ENCODE measurements at regions not wholly inside any gene's neighbourhood (a gene's known extent, or its start where the extent isn't known, plus 50 kb on each side); places are given as distances from the start of the nearest gene placed in this dataset.

DNA sequence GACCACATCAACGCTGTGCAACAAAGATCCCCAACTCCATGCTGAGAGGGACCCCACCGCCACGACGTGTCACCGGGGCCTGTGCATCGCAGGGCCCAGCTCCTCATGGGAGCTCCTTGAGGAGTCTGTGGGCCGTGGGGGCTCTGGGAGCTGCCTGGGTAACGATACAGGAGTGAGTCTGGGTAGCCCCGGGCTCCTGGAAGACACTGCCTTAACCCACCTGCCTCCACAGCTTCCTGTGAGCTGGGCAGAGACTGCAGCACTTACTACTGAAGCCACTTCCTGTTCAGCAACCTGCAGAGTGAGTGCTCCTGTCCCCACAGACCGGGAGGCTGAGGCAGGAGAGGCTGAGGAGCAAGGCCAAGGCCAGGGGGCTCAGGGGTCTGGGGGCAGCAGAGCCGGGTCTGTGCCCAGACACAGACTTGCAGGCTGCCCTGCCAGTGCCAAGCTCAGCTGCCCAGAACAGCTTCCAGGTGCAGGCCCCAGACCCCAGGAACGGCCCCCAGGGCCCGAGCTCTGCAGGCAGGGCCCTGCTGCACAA is 226.7 kb downstream of the BRD1 start:
- DNase-seq, result no peak

DNA sequence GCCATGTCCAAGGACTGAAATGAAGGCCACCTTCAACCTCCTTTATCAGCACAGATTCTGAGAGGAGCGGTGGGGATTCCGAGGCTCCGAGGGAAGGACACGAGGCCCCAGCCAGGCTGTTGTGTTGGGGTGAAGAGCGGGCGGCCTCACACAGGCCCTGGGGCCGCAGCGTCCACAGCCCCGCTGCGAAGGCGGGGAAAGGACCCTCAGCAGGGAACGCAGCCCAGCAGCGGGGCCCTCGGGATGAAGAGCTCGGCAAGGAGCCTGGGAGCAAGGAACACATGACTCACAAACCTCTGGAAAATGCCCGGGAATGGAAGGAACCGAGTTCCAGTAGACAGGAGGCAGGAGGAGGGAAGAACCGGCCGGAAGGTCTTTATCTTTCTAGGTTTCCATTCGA is 227.2 kb downstream of the BRD1 start:
- DNase-seq, result no peak

DNA sequence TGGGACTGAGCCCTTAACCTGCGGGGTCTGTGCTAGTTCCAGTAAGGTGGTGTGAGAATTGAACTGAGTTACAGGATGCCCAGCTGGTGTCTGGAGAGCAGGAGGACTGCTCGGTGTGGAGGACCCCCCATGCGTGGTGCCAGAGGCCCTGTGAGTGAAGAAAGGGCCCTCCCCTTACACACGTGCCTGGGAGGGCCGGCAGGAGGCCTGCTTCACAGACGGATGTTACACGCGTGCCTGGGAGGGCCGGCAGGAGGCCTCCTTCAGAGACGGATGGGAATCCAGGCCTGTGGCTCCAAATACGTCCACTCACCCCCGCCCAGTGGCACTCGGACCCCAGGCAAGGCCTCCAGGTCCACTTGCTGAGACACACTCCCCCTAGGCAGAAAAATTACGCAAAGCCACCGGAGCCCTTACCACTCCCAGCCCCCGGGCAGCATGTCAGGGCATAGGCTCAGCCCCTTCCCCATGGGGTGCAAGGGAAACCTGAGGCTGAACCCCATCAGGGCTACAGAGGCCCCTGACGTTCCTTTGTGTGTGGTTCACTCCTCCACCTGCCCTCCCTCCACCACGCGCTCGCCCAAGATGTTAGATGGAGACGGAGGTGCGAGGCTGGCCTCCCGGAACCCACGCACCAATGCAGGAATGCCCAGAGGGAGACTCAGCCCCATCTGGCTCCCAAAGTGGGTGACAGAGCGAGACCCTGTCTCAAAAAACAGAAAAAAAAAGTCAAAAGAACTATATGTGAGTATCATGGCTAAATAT is 227.8 kb downstream of the BRD1 start:
- DNase-seq, result no peak

DNA sequence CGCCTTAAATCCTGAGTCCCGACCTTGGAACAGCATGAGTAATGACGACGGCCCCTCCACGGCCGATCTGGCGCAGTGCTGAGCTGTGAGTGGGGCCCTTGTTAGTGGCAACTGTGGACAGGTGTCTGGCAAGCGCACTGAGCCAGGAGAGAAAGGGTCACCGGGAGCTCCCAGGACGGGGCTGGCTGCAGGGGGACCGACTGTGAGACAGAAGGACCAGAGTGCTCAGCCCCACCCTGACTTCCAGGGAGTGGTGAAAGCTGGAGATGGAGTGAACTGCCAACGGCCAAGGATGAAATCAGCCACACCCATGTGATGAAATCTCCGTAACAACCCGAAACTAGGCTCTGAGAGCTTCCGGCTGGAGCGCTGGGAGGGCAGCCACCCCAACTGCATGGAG is 228.6 kb downstream of the BRD1 start:
- DNase-seq, result no peak

DNA sequence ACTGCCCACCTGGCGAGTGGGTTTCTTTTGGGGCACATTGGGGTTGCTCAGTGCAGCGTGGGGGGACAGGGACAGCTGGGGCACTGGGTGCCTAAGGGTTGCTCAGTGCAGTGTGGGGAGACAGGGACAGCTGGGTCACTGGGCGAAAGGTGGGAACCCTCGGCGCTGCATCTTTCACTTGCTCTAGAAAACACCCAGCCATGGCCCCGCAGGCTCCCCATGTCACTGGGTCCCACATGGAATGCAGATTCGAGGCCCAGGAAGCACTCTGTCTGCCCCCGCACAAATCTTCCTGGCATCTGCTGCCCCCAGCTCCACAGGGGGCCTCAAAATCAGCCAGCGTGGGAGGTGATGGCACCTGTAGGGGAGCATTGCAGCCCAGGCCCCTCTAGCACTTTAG is 229.3 kb downstream of the BRD1 start:
- no peak for DNase-seq

DNA sequence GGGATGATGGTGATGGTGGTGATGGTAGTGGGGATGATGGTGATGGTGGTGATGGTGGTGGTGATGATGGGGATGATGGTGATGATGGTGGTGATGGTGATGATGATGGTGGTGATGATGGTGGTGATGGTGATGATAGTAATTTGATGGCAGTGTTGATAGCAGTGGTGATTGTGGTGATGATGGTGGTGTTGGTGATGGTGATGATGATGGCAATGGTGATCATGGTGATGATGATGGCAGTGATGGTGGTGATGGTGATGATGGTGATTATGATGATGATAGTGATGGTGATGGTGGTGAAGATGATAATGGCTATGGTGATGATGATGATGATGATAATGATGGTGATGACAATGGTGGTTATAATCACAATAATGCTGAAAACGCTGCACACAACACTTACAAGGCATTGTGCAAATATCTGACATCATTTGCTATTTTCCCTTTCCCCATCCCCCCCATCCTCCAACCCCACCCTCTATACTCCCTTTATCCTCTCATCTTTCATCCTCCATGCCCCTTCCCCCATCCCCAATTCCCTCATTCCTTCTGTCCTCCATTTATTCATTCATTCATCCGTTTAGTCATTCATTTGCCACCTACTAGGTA is 230.1 kb downstream of the BRD1 start:
- no peak for DNase-seq

DNA sequence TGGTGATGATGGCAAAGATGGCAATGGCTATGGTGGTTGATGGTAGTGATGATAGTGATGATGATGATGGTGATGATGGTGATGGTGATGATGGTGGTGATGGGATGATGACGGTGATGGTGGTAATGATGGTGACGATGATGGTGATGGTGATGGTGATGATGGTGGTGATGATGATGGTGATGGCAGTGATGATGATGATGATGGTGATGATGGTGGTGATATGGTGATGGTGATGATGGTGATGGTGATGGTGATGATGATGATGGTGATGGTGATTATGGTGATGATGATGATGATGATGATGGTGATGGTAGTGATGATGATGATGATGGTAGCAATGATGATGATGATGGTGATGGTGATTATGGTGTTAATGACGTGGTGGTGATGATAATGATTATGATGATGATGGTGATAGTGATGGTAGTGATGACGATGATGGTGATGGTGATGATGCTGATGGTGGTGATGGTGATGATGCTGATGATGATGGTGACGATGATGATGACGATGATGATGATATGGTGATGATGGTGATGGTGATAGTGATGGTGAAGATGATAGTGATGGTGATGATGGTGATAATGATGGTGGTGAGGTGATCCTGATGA is 232.1 kb downstream of the BRD1 start:
- no peak for DNase-seq

DNA sequence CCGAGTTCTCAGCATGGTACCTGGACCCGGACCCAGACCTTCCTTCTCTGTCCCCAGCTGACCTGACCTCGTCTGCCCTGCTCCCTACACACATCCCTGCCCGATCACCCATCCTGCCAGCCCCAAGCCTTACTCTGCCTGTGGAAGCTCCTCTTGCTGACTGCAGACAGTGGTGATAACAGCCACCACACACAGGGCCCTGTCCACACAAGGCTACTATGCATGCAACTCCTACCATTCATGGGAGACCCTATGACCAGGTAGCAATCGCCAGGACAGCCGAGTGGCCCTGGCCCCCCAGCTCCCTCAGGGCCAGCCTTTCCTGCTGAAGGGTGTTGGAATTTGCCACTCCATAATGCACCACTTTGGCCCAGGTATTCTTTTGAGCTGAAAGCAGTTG is 233.6 kb downstream of the BRD1 start:
- no peak for DNase-seq

DNA sequence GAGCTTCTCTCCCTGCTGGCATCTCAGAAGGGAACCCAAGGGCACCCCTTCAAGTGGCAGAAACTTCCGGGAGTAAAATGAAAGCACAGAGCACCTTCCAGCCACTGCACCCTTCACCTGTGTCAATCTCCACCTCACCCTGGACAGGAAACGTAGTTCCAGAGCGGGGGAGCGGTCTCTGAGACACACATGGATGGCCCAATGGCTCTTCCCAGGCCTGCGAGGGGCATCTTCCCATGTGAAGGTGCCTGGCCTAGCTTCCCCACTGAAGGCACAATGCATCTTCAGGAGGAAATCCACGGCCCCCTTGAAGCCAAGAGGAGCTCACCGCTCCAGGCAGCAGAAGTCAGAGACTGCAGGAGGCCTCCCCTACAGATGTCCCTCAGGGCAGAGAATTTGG is 234.2 kb downstream of the BRD1 start:
- no peak for DNase-seq

DNA sequence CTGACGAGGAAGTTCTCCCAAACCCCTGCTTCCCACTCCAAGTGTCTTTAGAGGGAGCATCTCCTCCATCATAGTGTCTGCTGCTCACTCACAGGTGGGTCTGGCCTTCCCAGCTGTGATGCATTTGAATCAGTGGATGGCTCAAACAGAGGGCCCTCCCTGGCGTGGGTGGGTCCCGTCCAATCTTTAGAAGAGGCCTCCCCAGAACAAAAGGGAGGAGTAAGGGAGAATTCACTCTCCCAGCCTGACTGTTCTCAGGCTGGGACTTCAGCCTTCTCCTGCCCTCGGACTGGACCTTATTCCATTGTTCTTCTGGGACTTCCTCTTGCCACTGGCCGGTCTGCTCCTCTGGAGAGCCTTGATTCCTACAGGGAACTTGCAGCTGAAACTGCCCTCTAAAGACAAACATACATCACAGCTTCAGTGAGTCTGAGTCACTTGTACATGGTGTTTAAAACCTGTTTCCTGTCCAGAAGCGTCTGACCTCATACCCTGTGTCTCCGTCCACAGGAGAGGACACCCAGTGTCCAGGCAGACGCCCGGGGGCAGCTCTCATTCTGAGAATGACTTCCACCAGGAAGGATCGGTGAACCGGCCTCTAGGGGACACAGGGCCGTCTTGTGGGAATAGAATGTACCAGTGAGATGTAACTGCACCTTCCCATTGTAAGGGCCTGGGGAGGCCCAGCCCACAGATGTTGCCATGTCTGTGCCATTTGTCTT is 234.7 kb downstream of the BRD1 start:
- DNase-seq, result no peak

DNA sequence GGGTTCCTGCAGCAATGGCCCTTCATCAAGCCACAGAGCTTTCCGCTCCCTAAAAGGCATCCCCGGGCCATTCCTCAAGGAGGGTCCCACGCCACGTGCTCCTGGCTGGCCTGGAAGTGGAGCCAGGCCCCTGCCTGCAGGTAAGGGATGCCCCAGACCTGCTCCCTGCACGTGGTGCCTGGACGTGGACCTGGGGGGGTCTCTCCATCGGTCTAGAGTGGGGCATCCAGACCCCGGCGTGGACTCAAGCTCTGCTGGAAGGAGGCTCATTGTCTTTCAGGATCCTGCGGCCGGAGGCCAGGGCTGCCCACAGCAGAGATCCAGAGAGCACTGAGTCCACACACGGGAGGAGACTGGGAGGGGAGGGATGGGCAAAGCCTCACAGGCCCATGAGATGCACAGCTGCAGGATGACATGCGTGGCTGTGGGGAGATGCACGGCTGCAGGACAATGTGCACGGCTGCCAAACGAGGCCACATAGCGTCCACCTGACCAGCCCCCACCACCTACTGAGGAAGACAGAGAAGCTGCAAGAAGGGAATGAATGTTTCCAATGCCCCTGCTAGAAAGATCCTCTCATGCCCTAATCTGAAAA is 236.7 kb downstream of the BRD1 start:
- DNase-seq, result no peak

DNA sequence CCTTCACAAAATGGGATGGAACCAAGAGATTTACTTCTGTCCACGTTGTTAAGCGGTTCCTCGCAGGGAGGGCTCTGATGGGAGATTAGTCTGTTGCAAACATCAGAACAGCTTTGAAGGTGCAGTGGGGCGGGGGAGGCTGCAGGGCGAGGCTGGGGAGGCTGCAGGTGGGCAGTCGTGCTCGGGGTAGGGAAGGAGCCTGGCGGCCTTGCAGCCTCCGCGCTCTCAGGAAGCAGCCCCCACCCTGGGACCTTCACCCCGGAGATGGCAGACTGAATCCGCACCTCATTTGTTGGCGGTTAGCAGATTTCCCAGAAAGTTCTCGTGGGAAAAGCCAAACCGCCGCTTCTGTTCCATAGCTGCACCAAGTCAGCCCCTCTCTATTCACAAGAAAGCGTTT is 237.3 kb downstream of the BRD1 start:
- DNase-seq, result no peak

DNA sequence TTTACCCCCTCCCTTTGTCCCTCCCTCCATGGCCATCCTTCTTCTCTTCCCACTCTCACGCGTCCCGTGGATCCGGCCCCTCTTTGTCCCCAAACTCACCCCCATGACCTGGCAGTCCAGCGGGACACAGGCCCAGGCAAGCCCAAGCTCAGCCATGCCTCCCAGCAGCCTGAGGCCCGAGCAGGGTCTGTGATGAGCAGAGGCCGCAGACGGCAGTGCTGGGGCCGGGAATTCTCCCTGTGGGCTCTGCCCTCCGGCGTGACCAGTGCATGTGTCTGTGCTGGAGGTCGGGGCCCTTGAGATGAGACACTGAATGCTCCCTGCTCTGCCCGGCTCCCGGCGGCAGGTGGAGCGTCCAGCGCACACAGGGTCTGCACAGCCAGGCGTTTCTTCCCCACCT is 237.9 kb downstream of the BRD1 start:
- no peak for DNase-seq

DNA sequence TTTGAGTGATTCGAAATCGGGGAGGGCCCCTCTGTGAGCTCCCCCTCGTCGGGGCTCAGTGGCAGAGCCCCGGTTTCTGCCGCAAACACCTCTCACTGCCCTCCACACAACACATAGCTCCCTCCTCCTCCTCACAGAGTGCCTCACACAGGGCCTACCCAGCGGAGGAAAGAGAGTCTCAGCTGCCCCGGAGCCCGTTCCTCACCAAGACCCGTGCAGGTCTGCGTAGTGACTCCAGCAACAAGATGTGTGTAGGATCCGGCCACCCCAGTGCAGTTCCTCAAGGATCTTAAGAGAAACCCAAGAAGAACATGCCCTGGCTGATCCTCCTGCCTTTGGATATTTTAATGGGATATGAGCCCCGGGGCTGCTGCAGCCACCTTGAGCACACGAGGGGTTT is 238.4 kb downstream of the BRD1 start:
- no peak for DNase-seq

DNA sequence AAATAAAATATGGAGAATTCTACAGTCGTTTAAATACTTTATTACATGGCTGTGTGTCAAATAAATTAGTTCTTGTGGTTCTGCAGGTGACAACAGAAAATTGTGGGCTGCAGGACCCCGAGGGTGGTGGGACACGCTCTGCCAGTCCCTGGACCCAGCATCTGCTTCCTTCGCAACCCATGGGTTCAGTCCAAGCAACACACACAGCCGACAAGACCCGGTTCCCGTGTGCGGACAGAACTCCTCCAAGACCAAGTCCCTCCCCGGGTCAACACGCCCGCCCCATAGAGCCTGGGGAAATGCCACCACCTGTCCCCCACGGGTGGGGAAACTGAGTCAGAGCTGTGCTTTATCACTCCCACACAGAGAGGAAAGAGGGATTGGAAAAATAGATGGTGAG is 238.9 kb downstream of the BRD1 start:
- no peak for DNase-seq

DNA sequence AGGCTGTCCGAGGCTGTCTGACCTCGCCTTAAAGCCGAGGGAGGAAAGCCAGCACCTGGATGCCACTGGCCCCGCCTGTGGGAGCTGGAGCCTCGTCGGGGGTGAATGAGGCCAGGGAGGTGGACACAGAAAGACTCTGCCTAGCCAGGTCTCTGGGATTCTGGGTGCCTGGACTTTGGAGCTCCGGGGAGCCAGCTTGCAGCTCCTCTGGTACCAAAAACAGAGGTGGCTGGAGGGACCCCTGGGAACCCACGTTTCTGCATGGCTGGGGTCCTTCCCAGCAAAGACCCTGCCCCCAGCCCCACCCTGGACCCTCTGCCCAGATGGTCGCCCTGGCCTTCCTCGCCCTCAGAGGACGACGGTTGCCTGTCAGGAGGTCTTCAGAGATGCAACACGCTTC is 239.7 kb downstream of the BRD1 start:
- DNase-seq, result no peak

DNA sequence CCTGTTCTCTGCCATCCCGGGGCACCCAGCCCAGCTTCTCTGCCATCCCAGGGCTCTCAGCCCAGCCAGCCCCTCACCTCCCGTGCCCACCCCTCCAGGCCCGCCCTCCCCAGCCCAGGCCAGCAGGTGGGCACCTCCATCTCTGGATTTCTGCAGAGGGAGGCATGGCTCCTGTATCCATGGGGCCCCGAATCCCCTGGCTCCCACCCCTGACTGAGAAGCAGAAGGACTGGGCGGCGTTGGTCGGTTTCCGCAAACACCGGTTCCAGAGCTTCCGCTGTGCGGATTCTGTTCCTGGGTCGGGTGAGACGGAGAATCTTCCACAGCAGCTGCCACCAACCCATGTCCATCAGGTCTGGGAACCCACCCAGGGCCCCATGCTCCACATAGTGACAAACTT is 240.3 kb downstream of the BRD1 start:
- DNase-seq, result no peak

DNA sequence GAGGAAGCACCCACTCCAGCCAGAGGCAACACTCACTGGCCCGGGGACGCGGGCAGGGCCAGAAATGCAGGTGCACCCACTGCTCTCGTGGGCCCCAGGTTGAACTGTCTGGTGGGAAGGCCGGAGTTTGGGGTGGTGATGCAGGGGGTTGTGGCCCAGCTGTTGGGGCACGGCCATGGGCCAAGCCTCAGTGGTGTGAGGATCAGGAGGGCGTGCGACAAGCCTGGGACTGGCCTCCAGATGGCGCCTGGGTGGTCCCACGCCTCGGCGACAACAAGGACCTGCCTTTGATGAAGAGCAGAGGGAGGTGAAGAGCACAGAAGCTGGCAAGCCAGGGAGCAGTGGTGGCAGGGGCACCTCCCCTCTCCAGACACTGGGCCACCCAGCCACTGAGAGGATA is 240.8 kb downstream of the BRD1 start:
- DNase-seq, result no peak

DNA sequence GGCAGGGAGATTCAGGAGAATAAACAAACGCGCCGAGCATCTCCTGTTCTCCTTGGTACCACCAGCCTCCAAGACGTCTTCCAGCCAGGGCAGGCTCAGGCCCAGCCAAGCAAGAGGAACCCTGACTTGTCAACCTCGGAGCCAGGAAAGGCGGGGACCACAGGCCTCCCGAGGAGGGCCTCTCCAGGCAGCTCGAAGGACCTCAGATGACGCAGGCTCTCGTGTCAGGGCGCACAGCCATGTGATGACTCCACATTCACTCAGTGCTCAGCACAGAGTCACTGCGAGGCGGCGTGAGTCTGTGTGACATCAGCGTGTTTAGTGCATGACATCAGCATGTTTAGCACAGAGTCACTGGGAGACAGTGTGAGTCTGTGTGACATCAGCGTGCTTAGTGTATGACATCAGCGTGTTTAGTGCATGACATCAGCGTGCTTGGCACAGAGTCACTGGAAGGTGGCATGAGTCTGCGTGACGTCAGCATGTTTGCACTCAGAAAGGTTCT is 241.4 kb downstream of the BRD1 start:
- no peak for DNase-seq

DNA sequence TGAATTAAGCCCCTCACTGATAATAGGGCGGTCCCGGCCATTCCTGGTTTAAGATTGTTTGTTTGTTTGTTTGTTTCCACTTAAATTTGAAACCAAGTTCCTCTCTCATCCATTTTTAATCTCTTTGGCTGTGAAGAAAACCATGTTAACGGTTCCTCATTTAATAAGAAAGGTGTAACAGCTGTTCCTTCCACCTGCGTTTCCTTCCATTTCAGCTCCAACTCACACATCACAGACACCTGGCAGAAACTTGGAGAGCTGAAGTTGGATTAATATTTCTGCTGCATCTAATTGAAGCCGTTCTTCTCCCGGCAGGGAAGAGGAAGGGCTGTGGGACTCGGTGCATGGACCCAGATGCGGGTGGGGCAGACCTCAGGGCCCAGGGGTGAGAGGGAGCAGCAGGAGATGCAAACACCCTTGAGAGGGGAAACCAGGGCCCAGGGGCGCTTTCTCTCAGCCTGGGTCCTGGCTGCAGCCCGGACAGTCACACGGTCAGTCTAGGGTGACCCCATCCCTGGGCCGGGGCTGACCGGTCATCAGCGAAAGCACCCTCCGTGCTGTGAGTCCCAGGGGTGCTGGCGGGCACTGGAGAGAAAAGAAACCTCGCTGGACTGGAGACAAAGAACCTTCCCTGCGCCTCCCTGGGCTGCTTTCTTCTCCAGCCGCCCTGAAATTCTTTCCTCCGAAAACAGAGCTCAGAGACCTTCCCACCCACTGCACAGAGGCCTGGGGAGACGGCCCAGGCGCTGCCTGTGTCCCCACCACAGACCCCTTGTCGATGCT is 242.0 kb downstream of the BRD1 start:
- no peak for DNase-seq

DNA sequence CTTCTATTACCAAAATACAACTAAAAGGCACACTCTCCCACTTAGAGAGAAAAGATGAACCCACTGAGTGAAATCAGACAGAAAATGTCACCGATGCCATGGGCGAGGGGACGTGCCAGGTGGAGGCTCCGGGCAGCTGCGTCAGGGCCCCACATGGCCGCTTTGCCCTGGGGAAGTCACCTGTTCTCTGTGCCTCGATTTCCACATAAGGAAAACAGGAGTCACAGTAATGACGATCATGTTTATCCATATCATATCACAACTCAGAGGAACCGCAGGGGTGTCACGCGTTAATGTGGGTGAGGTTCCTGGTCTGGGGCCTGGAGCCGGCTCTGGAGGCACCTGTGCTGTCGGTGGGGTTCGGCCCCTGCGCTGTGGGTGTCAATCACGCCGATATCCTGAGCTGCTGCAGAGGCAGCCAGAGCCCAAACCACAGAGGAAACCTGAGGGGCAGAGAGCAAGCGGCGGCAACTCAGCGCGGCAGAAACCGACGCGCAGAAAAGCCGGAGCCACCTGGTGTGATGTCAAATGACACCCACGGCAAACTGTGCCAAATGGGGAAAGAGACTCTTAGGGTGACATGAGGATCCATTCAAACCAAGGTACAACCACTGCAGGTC is 243.7 kb downstream of the BRD1 start:
- DNase-seq, result no peak

DNA sequence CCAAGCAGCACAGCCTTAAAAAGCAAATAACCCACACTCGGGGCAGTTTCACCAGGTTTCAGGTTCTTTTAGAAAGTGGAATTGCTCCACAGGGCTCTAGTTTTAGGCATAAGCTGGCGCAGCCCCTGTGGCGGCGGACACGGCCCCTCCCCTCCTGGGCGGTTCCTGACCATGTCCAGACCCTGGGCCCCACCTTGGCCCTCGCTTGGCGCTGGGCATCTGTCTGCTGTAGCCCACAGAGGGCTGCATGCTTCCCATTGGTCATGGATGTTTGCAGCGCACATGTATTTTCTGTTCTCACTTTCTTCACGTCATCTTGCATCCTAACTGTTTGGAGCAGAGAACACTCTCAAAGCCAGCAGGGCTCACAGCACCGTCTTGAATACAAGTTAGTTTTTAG is 244.3 kb downstream of the BRD1 start:
- no peak for DNase-seq

Data from EL (cell line).